K562 (cell line): ENCODE measurements at regions not wholly inside any gene's neighbourhood (a gene's known extent, or its start where the extent isn't known, plus 50 kb on each side); places are given as distances from the start of the nearest gene placed in this dataset.

Source experiments
- ATAC-seq: fragments of 200-7000 bp; cut with Tn5 transposase; 3 replicates; pipeline ENCODE4 v1.9.1; 2020; ENCODE audit warnings: moderate library complexity
- BruUV-seq: library from RNA; stranded (reverse); fragments of 400-500 nt; replicated peaks from 2 replicates; lab custom pipeline; 2021; lab: Mats Ljungman, UMichigan
- CTCF ChIA-PET: fragments of 300-600 bp; formaldehyde crosslinking; extraction: SDS; loops from one replicate; lab custom pipeline; 2021; ENCODE audit warnings: low intra/inter-chr PET ratio; lab: Yijun Ruan, JAX
- POLR2A ChIA-PET: fragments of 300-600, 350-650 bp; sonication (Branson Sonifier 250); formaldehyde crosslinking; extraction: SDS; loops from one replicate; lab custom pipeline; 2021; ENCODE audit warnings: antibody characterized with exemption, inconsistent platforms; lab: Yijun Ruan, JAX
- DNase-seq, 4 experiments: peaks; one replicate each; pipeline versions ENCODE4 v3.0.0 to v3.0.0-alpha.2; 2011 to 2018; ENCODE audit warnings: low spot score in 3 of 4, mixed read lengths in 3 of 4; ENCODE audit errors: extremely low read depth in 1 of 4
- FAIRE-seq: peaks from 2 replicates; lab custom pipeline; 2011; peaks lifted over from hg19 to GRCh38; lab: Jason Lieb, UNC
- H2AFZ ChIP-seq: 2 replicates; pipeline ENCODE4 v1.6.0; 2011; ENCODE audit warnings: low read depth, low read length, control low read depth, inconsistent platforms
- H3K27ac ChIP-seq: fragments of 200-600 bp; 3 replicates; pipeline ENCODE4 v1.8.0; 2011; ENCODE audit warnings: low read depth, mild to moderate bottlenecking, control low read depth, inconsistent platforms, low read length, moderate library complexity, mixed read lengths; ENCODE audit errors: extremely low read depth
- H3K27me3 ChIP-seq, 2 experiments: fragments of 300-600 bp in 1 of 2; 2 replicates in 1 of 2; 3 replicates in 1 of 2; pipeline versions ENCODE4 v1.6.0 to v1.8.0; 2011; ENCODE audit warnings: inconsistent platforms in 2 of 2, low read length in 2 of 2, mild to moderate bottlenecking in 1 of 2, mixed read lengths in 1 of 2, moderate library complexity in 1 of 2; ENCODE audit not compliant: control insufficient read depth in 2 of 2, insufficient read depth in 2 of 2
- H3K36me3 ChIP-seq: fragments of 300-600 bp; 3 replicates; pipeline ENCODE4 v1.8.0; 2011; ENCODE audit warnings: mild to moderate bottlenecking, low read length, inconsistent platforms; ENCODE audit not compliant: control insufficient read depth, insufficient read depth
- H3K4me1 ChIP-seq, 2 experiments: fragments of 200-600 bp in 1 of 2; replicated peaks in 1 of 2; 2 replicates in 1 of 2; 3 replicates in 1 of 2; pipeline versions ENCODE4 v1.5.1 to v1.8.0; 2011; ENCODE audit warnings: inconsistent platforms in 2 of 2, low read length in 2 of 2, mild to moderate bottlenecking in 1 of 2, mixed read lengths in 1 of 2, moderate library complexity in 1 of 2; ENCODE audit not compliant: control insufficient read depth in 2 of 2, insufficient read depth in 2 of 2
- H3K4me2 ChIP-seq: 2 replicates; pipeline ENCODE4 v1.6.1; 2011; ENCODE audit warnings: low read length, control low read depth, inconsistent platforms, mixed read lengths; ENCODE audit not compliant: insufficient read depth
- H3K4me3 ChIP-seq: fragments of 200-600 bp; sonication (generic), shearing (Covaris generic); 2 replicates; pipeline ENCODE4 v1.5.1; 2016; ENCODE audit warnings: control low read depth, inconsistent platforms
- H3K79me2 ChIP-seq: fragments of 200-600 bp; 3 replicates; pipeline ENCODE4 v1.8.0; 2011; ENCODE audit warnings: low read length, inconsistent platforms; ENCODE audit not compliant: control insufficient read depth, insufficient read depth
- H3K9ac ChIP-seq, 2 experiments: 2 replicates each; pipeline versions ENCODE4 v1.6.0 to v1.6.1; 2011; ENCODE audit warnings: low read depth in 2 of 2, low read length in 2 of 2, control low read depth in 1 of 2, inconsistent platforms in 1 of 2, mild to moderate bottlenecking in 1 of 2, mixed read lengths in 1 of 2; ENCODE audit not compliant: insufficient read depth in 1 of 2
- H3K9me1 ChIP-seq: one replicate; pipeline ENCODE4 v1.6.0; 2011; ENCODE audit warnings: inconsistent platforms, mild to moderate bottlenecking, low read length, moderate library complexity; ENCODE audit not compliant: control insufficient read depth, insufficient read depth
- H3K9me3 ChIP-seq: replicated peaks from 2 replicates; pipeline ENCODE4 v1.5.1; 2011; ENCODE audit warnings: low read depth, low read length, inconsistent platforms; ENCODE audit not compliant: control insufficient read depth, insufficient read depth
- H4K20me1 ChIP-seq: replicated peaks from 2 replicates; pipeline ENCODE4 v1.6.1; 2011; ENCODE audit warnings: low read length, inconsistent platforms, mixed read lengths; ENCODE audit not compliant: control insufficient read depth, insufficient read depth
- BRD4 ChIP-seq: fragments of 200-600 bp; sonication (generic); IDR thresholded peaks from 2 replicates; pipeline ENCODE4 v1.6.1; 2017; ENCODE audit warnings: inconsistent platforms
- C11orf30 ChIP-seq: fragments of 450-650 bp; IDR thresholded peaks from 2 replicates; pipeline ENCODE4 v1.6.1; 2016; ENCODE audit warnings: low read depth, mild to moderate bottlenecking
- CBX5 ChIP-seq: IDR thresholded peaks from 2 replicates; pipeline ENCODE4 v1.6.1; 2014; ENCODE audit warnings: low read depth, borderline replicate concordance
- FOSL1 ChIP-seq: fragments of 200-800 bp; sonication (Bioruptor generic); conservative IDR thresholded peaks from 2 replicates; pipeline ENCODE4 v1.6.1; 2016; ENCODE audit warnings: missing genetic modification characterization, missing compliant biosample characterization
- HIVEP1 ChIP-seq: fragments of 250-450 bp; sonication (Bioruptor Pico); IDR thresholded peaks from 2 replicates; pipeline ENCODE4 v1.4.0; 2020; ENCODE audit warnings: mild to moderate bottlenecking
- MED1 ChIP-seq: sonication (generic); formaldehyde crosslinking; IDR thresholded peaks from 2 replicates; pipeline ENCODE4 v1.8.1; 2023; ENCODE audit warnings: missing genetic modification reagents, borderline replicate concordance
- TAL1 ChIP-seq: fragments of 450-650 bp; IDR thresholded peaks from 2 replicates; pipeline ENCODE4 v1.6.1; 2016; ENCODE audit warnings: mild to moderate bottlenecking
- TCFL5 ChIP-seq: fragments of 250-450 bp; sonication (Bioruptor Pico); conservative IDR thresholded peaks from 2 replicates; pipeline ENCODE4 v1.6.1; 2021; ENCODE audit warnings: mild to moderate bottlenecking, moderate library complexity, matching md5 sums
- ZNF311 ChIP-seq: fragments of 250-450 bp; sonication (Bioruptor Pico); IDR thresholded peaks from 2 replicates; pipeline ENCODE4 v1.4.0; 2020; ENCODE audit warnings: mild to moderate bottlenecking, moderate library complexity
- ZNF644 ChIP-seq: fragments of 200-800 bp; sonication (Bioruptor generic); IDR thresholded peaks from 2 replicates; pipeline ENCODE4 v1.6.1; 2016; ENCODE audit warnings: low read depth, missing genetic modification characterization, missing compliant biosample characterization
- WGBS: fragments of 100-300 bp; shearing (Covaris generic); methylation state at CpG from one replicate; pipeline ENCODE4 v1.1.6; 2016; ENCODE audit warnings: low coverage, mixed read lengths; ENCODE audit not compliant: insufficient coverage; ENCODE audit errors: missing lambda C conversion rate; 5-methylcytosine and 5-hydroxymethylcytosine counted together
- in situ Hi-C: fragments of 300-500 bp; cut with MboI; formaldehyde crosslinking; loops from 4 replicates; pipeline ENCODE4 v1.15.0; 2018; ENCODE audit warnings: inconsistent platforms, mixed read lengths
- intact Hi-C: fragments of 100-400 bp; cut with micrococcal nuclease; formaldehyde crosslinking; loops from 2 replicates; pipeline ENCODE4 v1.14.2; 2022
- TF ChIP-seq, protein P1 (sequence below): fragments of 250-450 bp; sonication (Bioruptor Pico); IDR thresholded peaks from 2 replicates; pipeline ENCODE4 v1.8.0; 2021; ENCODE audit warnings: moderate library complexity, mild to moderate bottlenecking, inconsistent platforms
- TF ChIP-seq, protein P2 (sequence below): fragments of 450-650 bp; IDR thresholded peaks from 2 replicates; pipeline ENCODE4 v1.7.0; 2016; ENCODE audit warnings: borderline replicate concordance

DNA sequence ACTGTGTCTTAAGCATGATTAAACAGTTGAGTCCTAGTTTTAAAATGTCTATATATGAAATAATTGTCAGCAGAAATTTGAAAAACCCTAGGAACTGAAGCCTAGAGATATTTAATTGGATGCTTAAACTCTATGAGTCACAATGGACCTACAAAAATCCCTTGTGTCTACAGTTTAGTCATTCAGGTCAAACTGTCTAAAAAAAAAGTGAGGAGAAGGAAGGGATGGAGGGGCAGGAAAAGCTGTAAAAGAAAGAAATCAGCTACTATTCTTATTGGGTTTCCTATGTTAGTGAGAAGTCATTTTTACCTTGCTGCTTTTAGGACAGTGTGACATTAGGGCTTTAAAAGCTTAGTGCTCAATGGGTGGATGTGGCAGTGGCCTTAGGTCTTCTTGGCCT is 406.1 kb upstream of the FZD8 start:
- H3K4me3 ChIP-seq, result no peak overlapping the region
- intact Hi-C loops (no loop called here), in situ Hi-C loops (no loop called here)
- no peak overlapping the region for H3K27ac ChIP-seq
- no peaks in the 10 kb centered on the region for H3K9me1 ChIP-seq
- no peaks in the 10 kb centered on the region for H3K36me3 ChIP-seq
- H3K4me2 ChIP-seq, result no peak overlapping the region
- POLR2A ChIA-PET, result no interaction called here
- H3K79me2 ChIP-seq, result no peaks in the 10 kb centered on the region
- BruUV-seq, result no TSS peak
- no peak for ATAC-seq
- no peaks in the 10 kb centered on the region for H3K4me1 ChIP-seq
- no peak overlapping the region for H2AFZ ChIP-seq
- no peaks in the 10 kb centered on the region for H3K27me3 ChIP-seq
- TF ChIP-seq ZNF311 (no peak), C11orf30 (no peak), BRD4 (no peak)
- TF ChIP-seq, protein P1, sequence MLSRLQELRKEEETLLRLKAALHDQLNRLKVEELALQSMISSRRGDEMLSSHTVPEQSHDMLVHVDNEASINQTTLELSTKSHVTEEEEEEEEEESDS (CRISPR knock-in tag), result no peak
- no peak overlapping the region for H3K9ac ChIP-seq
- CTCF ChIA-PET, result no interaction called here
- no peak for FAIRE-seq
- no peaks in the 10 kb centered on the region for H4K20me1 ChIP-seq
- no peak for DNase-seq
- no peaks in the 10 kb centered on the region for H3K9me3 ChIP-seq

DNA sequence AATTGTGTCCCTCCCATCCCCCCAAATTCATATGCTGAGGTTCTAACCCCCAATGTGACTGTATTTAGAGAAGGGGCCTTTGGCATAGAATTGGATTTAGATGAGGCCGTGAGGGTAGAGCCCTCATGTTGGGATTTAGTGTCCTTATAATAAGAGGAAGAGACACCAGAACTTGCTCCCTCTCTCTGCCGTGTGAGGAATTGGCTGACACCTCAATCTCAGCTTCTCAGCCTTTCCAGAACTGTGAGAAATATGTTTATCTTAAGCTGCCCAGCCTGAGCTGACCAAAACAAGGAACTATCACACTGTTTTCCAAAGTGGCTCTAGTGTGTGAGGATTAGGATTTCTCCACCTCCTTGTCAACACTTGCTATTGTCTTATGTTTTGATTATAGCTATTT is 400.0 kb upstream of the FZD8 start:
- intact Hi-C loops (no loop called here), in situ Hi-C loops (no loop called here)
- Histone ChIP-seq H3K4me3 (no peak overlapping the region), H2AFZ (no peak overlapping the region), H3K9me1 (no peaks in the 10 kb centered on the region), H3K27ac (no peak overlapping the region), H3K9ac (no peak overlapping the region), H3K4me2 (no peak overlapping the region), H3K9me3 (no peaks in the 10 kb centered on the region), H3K27me3 (no peaks in the 10 kb centered on the region), H3K36me3 (no peaks in the 10 kb centered on the region), H3K4me1 (no peaks in the 10 kb centered on the region), H3K79me2 (no peaks in the 10 kb centered on the region), H4K20me1 (no peaks in the 10 kb centered on the region)
- BruUV-seq, result no TSS peak
- TF ChIP-seq ZNF644 (no peak), CBX5 (no peak), TCFL5 (CRISPR knock-in tag) (no peak), TAL1 (no peak), FOSL1 (tag) (no peak), HIVEP1 (CRISPR knock-in tag) (no peak), MED1 (no peak)
- TF ChIP-seq, protein P2, sequence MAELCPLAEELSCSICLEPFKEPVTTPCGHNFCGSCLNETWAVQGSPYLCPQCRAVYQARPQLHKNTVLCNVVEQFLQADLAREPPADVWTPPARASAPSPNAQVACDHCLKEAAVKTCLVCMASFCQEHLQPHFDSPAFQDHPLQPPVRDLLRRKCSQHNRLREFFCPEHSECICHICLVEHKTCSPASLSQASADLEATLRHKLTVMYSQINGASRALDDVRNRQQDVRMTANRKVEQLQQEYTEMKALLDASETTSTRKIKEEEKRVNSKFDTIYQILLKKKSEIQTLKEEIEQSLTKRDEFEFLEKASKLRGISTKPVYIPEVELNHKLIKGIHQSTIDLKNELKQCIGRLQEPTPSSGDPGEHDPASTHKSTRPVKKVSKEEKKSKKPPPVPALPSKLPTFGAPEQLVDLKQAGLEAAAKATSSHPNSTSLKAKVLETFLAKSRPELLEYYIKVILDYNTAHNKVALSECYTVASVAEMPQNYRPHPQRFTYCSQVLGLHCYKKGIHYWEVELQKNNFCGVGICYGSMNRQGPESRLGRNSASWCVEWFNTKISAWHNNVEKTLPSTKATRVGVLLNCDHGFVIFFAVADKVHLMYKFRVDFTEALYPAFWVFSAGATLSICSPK, result no peak
- FAIRE-seq (no peak), ATAC-seq (no peak), DNase-seq (no peak)
- CTCF ChIA-PET, result no interaction called here
- WGBS, result 13% methylated on average over 2 of the region's 2 CpGs
- POLR2A ChIA-PET, result no interaction called here
